ENCODE measurements at regions not wholly inside any gene's neighbourhood (a gene's known extent, or its start where the extent isn't known, plus 50 kb on each side); places are given as distances from the start of the nearest gene placed in this dataset.

GRCh38 chr18:77360315-77361190, 110.9 kb downstream of the GALR1 start:
- no peaks in the 10 kb centered on the region for H3K9me3 ChIP-seq (ENCODE audit: control insufficient read depth, low read length, poor library complexity, severe bottlenecking)
- no peak overlapping the region for H3K4me3 Mint-ChIP-seq
- peaks cover 2% of the 10 kb centered on the region for H3K27me3 Mint-ChIP-seq
- H3K36me3 Mint-ChIP-seq (ENCODE audit: low read depth): no peaks in the 10 kb centered on the region
- ATAC-seq: no peak
- H3K27ac Mint-ChIP-seq: no peak overlapping the region
- no peak for DNase-seq
- H3K4me1 Mint-ChIP-seq: no peaks in the 10 kb centered on the region

GRCh38 chr18:77361382-77361781, 111.7 kb downstream of the GALR1 start:
- H3K27ac Mint-ChIP-seq: no peak overlapping the region
- DNase-seq (no peak), ATAC-seq (no peak)
- H3K4me1 Mint-ChIP-seq: no peaks in the 10 kb centered on the region
- no peaks in the 10 kb centered on the region for H3K36me3 Mint-ChIP-seq (ENCODE audit: low read depth)
- H3K9me3 ChIP-seq (ENCODE audit: control insufficient read depth, low read length, poor library complexity, severe bottlenecking): no peaks in the 10 kb centered on the region
- peaks cover 9% of the 10 kb centered on the region for H3K27me3 Mint-ChIP-seq
- H3K4me3 Mint-ChIP-seq: no peak overlapping the region

DNA sequence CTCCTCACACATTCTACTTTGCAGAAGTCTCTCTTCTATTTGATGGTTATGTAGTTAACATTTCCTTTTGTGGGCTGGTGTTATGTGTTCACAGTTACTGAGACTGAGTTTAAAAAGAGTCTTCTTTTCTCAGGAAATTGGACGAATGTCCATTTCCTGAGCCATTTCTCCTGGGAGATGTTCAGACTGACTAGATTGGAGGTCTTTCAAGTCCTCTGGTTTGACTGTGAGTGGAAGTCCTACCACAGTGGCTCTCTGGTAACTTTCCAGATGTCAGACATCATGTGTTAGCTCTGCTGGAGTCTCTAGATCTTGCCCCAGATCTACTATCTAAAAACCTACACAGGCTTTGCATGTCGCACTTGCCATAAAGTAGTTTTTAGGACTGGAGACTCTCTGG, 116.0 kb downstream of the GALR1 start:
- no peaks in the 10 kb centered on the region for H3K9me3 ChIP-seq (ENCODE audit: control insufficient read depth, low read length, poor library complexity, severe bottlenecking)
- DNase-seq (no peak), ATAC-seq (no peak)
- H3K27ac Mint-ChIP-seq: no peak overlapping the region
- no peaks in the 10 kb centered on the region for H3K36me3 Mint-ChIP-seq (ENCODE audit: low read depth)
- H3K27me3 Mint-ChIP-seq: peaks cover 16% of the 10 kb centered on the region
- no peak overlapping the region for H3K4me3 Mint-ChIP-seq
- no peaks in the 10 kb centered on the region for H3K4me1 Mint-ChIP-seq

- DNase-seq (no peak), ATAC-seq (no peak)
- Mint-ChIP-seq H3K36me3 (ENCODE audit: low read depth) (no peaks in the 10 kb centered on the region), H3K27ac (no peak overlapping the region), H3K27me3 (peaks cover 16% of the 10 kb centered on the region), H3K4me3 (no peak overlapping the region), H3K4me1 (no peaks in the 10 kb centered on the region)
- H3K9me3 ChIP-seq (ENCODE audit: control insufficient read depth, low read length, poor library complexity, severe bottlenecking): no peaks in the 10 kb centered on the region
Observed at GRCh38 chr18:77366067-77366719, 116.5 kb downstream of the GALR1 start.

DNA sequence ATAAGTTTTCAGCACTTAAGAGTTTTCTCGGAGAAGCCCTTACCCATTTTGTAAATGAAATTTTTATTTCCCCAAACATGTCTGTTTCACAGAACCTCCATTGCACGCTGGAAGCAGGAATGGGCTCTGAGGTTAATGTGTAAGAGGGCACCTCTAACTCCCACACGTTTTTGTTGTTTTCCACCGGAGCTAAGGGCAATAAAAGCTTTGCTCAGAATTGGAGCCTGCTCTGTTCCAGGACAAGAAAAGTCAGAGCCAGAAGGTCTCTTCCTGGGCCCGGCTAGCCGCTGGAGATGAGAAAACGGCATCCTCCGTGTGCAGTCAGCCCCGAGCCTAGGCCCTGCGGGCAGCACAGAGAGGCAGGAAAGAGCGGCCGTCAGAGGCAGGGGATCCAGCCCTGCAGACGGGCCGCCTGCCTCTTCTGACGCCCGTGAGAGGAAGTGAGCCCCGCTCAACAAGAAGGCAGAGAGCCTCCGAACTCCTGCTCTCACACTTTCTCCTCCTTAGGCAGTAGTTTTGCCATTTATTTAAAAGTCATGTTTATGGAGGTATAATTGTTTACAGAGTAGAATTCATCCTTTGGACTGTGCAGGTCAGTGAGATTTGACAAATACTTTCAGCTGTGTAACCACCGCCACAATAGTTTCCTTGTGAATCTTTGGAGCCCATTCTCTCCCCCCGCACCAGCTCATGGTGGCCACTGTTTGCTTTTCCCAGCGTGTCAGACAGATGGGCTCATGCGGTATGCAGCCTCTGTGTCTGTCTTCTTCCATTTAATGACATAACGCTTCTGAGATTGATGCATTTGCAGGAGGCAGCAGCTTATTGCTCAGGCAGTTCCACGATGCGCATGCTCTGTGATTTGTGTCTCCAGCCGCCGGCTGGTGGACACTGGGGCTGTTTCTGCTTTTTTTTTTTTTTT, 117.3 kb downstream of the GALR1 start:
- no peak for ATAC-seq

GRCh38 chr18:77369644-77370043, 120.0 kb downstream of the GALR1 start:
- H3K27ac Mint-ChIP-seq: no peak overlapping the region
- ATAC-seq (no peak), DNase-seq (no peak)
- H3K9me3 ChIP-seq (ENCODE audit: control insufficient read depth, low read length, poor library complexity, severe bottlenecking): no peaks in the 10 kb centered on the region
- H3K36me3 Mint-ChIP-seq (ENCODE audit: low read depth): no peaks in the 10 kb centered on the region
- no peaks in the 10 kb centered on the region for H3K4me1 Mint-ChIP-seq
- H3K27me3 Mint-ChIP-seq: peaks cover 16% of the 10 kb centered on the region
- no peak overlapping the region for H3K4me3 Mint-ChIP-seq

More for the DNA sequence above, 117.3 kb downstream of the GALR1 start:
- no peaks in the 10 kb centered on the region for H3K9me3 ChIP-seq (ENCODE audit: control insufficient read depth, low read length, poor library complexity, severe bottlenecking)
- no peak for DNase-seq
- Mint-ChIP-seq H3K4me1 (no peaks in the 10 kb centered on the region), H3K27ac (no peak overlapping the region), H3K4me3 (no peak overlapping the region), H3K36me3 (ENCODE audit: low read depth) (no peaks in the 10 kb centered on the region), H3K27me3 (peaks cover 16% of the 10 kb centered on the region)

- DNase-seq: no peak
- H3K27ac Mint-ChIP-seq: no peak overlapping the region
- H3K4me3 Mint-ChIP-seq: no peak overlapping the region
- peaks cover 10% of the 10 kb centered on the region for H3K27me3 Mint-ChIP-seq
- H3K4me1 Mint-ChIP-seq: peaks cover 2% of the 10 kb centered on the region
- H3K36me3 Mint-ChIP-seq (ENCODE audit: low read depth): no peaks in the 10 kb centered on the region
- no peaks in the 10 kb centered on the region for H3K9me3 ChIP-seq (ENCODE audit: control insufficient read depth, low read length, poor library complexity, severe bottlenecking)
- no peak for ATAC-seq
Observed at GRCh38 chr18:77373730-77374445, 124.2 kb downstream of the GALR1 start.

DNA sequence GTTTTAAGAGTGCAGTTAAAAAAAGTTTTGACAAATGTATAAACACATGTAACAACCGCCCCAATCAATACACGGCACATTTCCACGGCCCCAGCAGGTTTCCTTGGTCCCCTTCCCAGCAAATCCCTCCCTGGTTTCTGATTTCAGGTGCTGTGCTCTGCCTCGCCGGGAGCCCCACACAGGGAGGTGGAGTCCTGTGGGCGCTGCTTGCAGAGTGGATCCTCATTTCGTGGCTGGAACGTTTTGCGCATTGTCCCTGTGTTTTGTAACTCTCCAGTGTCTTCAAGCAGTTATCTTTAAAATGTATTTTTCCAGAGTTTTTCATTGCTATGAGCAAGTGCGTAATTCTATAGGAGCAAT, 124.8 kb downstream of the GALR1 start:
- Mint-ChIP-seq H3K27me3 (peaks cover 13% of the 10 kb centered on the region), H3K4me1 (peaks cover 2% of the 10 kb centered on the region), H3K27ac (no peak overlapping the region), H3K36me3 (ENCODE audit: low read depth) (no peaks in the 10 kb centered on the region), H3K4me3 (no peak overlapping the region)
- H3K9me3 ChIP-seq (ENCODE audit: control insufficient read depth, low read length, poor library complexity, severe bottlenecking): no peaks in the 10 kb centered on the region
- no peak for ATAC-seq
- DNase-seq: no peak

DNA sequence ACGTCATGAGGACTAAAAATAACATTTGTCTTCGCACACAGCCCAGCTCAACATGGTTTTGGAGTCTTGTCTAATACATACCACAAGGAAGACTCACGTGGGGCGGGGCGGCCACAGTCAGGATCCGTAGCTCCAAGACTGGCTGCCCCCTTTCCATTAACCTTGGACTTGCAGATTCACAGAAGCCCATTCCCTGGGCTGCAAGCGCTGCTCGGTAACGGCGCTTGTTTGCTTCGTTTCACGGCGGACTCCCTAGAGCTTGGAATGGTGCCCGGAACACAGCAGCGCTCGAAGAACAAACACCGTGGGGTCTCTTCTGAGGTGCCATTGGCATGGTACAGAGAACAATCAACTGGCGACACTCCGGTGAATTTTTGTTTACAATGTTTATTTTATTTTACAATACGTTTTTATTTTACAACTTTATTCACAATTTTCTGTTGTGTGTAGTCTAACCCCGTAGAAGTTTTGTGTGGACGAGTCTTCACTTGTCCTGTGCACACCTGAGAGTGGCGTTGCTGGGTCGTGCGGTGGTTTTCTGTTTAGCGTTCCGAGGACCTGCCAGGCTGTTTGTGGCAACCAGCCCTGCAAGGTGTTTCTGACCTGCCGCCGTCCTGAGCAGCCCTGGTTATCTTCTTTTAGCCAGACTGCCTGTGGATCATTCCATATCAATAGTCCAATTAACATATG, 126.5 kb downstream of the GALR1 start:
- Mint-ChIP-seq H3K27me3 (peaks cover 29% of the 10 kb centered on the region), H3K27ac (no peak overlapping the region), H3K4me3 (no peak overlapping the region), H3K4me1 (peaks cover 2% of the 10 kb centered on the region), H3K36me3 (ENCODE audit: low read depth) (no peaks in the 10 kb centered on the region)
- H3K9me3 ChIP-seq (ENCODE audit: control insufficient read depth, low read length, poor library complexity, severe bottlenecking): no peaks in the 10 kb centered on the region
- ATAC-seq: no peak
- no peak for DNase-seq

- H3K4me3 Mint-ChIP-seq: no peak overlapping the region
- H3K27me3 Mint-ChIP-seq: peaks cover 35% of the 10 kb centered on the region
- H3K4me1 Mint-ChIP-seq: peaks cover 2% of the 10 kb centered on the region
- H3K36me3 Mint-ChIP-seq (ENCODE audit: low read depth): no peaks in the 10 kb centered on the region
- H3K27ac Mint-ChIP-seq: no peak overlapping the region
- ATAC-seq: no peak
- no peaks in the 10 kb centered on the region for H3K9me3 ChIP-seq (ENCODE audit: control insufficient read depth, low read length, poor library complexity, severe bottlenecking)
- DNase-seq: no peak
Observed at GRCh38 chr18:77376733-77377094, 127.1 kb downstream of the GALR1 start.

DNA sequence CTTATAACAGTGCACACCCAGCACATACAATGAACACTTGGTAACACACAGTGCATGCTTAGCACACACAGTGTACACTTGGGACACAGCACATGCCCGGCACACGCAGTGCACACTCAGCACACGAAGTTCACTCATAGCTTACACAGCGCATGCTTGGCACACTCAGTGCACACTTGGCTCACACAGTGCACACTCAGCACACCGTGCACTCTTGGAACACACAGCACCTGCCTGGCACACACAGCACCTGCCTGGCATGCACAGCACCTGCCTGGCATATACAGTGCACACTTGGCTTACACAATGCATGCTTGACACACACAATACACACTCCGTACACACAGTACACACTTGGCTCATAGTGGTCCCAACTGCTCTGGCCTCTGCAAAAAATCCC, 128.2 kb downstream of the GALR1 start:
- Mint-ChIP-seq H3K27me3 (peaks cover 43% of the 10 kb centered on the region), H3K4me1 (peaks cover 2% of the 10 kb centered on the region), H3K4me3 (no peak overlapping the region), H3K27ac (no peak overlapping the region), H3K36me3 (ENCODE audit: low read depth) (no peaks in the 10 kb centered on the region)
- H3K9me3 ChIP-seq (ENCODE audit: control insufficient read depth, low read length, poor library complexity, severe bottlenecking): no peaks in the 10 kb centered on the region
- ATAC-seq (no peak), DNase-seq (no peak)

DNA sequence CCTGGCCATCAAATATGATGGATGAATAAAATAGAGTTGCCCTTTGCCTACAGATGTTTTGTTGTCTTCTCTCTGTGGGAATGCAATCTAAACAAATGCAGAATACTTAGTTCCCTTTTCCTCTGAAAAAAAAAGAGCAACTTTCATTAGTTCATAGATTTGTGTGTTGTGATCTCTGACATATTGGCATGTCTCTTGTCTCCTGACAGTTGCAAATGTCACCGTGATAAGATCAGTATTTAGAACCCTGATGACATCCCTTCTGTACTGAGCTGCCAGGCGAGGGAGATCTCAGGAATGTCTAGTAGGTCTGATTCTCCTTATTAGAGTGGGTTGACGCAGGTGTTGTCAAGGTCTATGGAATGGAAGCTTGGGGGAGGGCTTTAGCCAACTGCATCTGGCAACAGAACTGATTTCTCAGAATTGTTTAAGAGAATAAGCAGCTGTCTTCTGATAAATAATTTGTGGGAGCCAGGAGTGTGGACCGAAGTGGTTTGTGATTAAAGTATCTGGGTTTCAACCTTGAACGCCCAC, 130.4 kb downstream of the GALR1 start:
- H3K36me3 Mint-ChIP-seq (ENCODE audit: low read depth): no peaks in the 10 kb centered on the region
- peaks cover 2% of the 10 kb centered on the region for H3K4me1 Mint-ChIP-seq
- peaks cover 54% of the 10 kb centered on the region for H3K27me3 Mint-ChIP-seq

More for the DNA sequence above, 130.4 kb downstream of the GALR1 start:
- H3K9me3 ChIP-seq (ENCODE audit: control insufficient read depth, low read length, poor library complexity, severe bottlenecking): no peaks in the 10 kb centered on the region
- ATAC-seq: no peak
- Mint-ChIP-seq H3K4me3 (no peak overlapping the region), H3K27ac (no peak overlapping the region)
- no peak for DNase-seq

All from T-helper 17 cell (primary cell).